SK-N-SH treated with all-trans-retinoic acid at 6 μM for 48 hours (cell line): ENCODE measurements at regions not wholly inside any gene's neighbourhood (a gene's known extent, or its start where the extent isn't known, plus 50 kb on each side); places are given as distances from the start of the nearest gene placed in this dataset.
A peak's percentile ranks its signal among the peaks of the same experiment; 100 is the strongest.

Source experiments
- ATAC-seq: fragments of 200-7000 bp; cut with Tn5 transposase; 3 replicates; pipeline ENCODE4 v1.9.1; 2020; ENCODE audit warnings: mild to moderate bottlenecking, moderate library complexity
- ARNTL ChIP-seq: fragments of 450-650 bp; formaldehyde crosslinking; IDR thresholded peaks from 2 replicates; pipeline ENCODE4 v1.5.0; 2020; ENCODE audit warnings: low read depth, mild to moderate bottlenecking, moderate library complexity, borderline replicate concordance
- BACH2 ChIP-seq: fragments of 250-450 bp; sonication (Bioruptor Pico); IDR thresholded peaks from 2 replicates; pipeline ENCODE4 v1.9.0; 2021; ENCODE audit warnings: mild to moderate bottlenecking, borderline replicate concordance
- GLIS3 ChIP-seq: fragments of 250-450 bp; sonication (Bioruptor Pico); IDR thresholded peaks from 2 replicates; pipeline ENCODE4 v1.5.0; 2020; ENCODE audit warnings: mild to moderate bottlenecking, moderate library complexity
- ISL1 ChIP-seq: fragments of 250-450 bp; sonication (Bioruptor Pico); IDR thresholded peaks from 2 replicates; pipeline ENCODE4 v2.1.2; 2022; ENCODE audit warnings: mild to moderate bottlenecking, moderate library complexity
- OSR1 ChIP-seq: fragments of 250-450 bp; sonication (Bioruptor Pico); IDR thresholded peaks from 2 replicates; pipeline ENCODE4 v1.8.0; 2022; ENCODE audit warnings: moderate library complexity, mild to moderate bottlenecking, inconsistent platforms
- PPARA ChIP-seq: fragments of 250-450 bp; sonication (Bioruptor Pico); IDR thresholded peaks from 2 replicates; pipeline ENCODE4 v1.5.0; 2020; ENCODE audit warnings: mild to moderate bottlenecking, borderline replicate concordance
- RARB ChIP-seq: fragments of 250-450 bp; sonication (Bioruptor Pico); IDR thresholded peaks from 2 replicates; pipeline ENCODE4 v1.8.0; 2021; ENCODE audit warnings: mild to moderate bottlenecking, moderate library complexity
- SNAI2 ChIP-seq: fragments of 250-450 bp; sonication (Bioruptor Pico); IDR thresholded peaks from 2 replicates; pipeline ENCODE4 v1.5.0; 2020; ENCODE audit warnings: mild to moderate bottlenecking, moderate library complexity
- TCF4 ChIP-seq: fragments of 250-450 bp; sonication (Bioruptor Pico); IDR thresholded peaks from 2 replicates; pipeline ENCODE4 v1.8.0; 2021; ENCODE audit warnings: mild to moderate bottlenecking, moderate library complexity, borderline replicate concordance
- TOX ChIP-seq: fragments of 250-450 bp; sonication (Bioruptor Pico); IDR thresholded peaks from 2 replicates; pipeline ENCODE4 v1.8.0; 2021; ENCODE audit warnings: mild to moderate bottlenecking, moderate library complexity, borderline replicate concordance
- ZC3H10 ChIP-seq: fragments of 250-450 bp; sonication (Bioruptor Pico); IDR thresholded peaks from 2 replicates; pipeline ENCODE4 v1.5.1; 2021; ENCODE audit warnings: mild to moderate bottlenecking, moderate library complexity
- ZFP3 ChIP-seq: fragments of 250-450 bp; sonication (Bioruptor Pico); IDR thresholded peaks from 2 replicates; pipeline ENCODE4 v1.5.0; 2020; ENCODE audit warnings: mild to moderate bottlenecking, moderate library complexity
- ZFP30 ChIP-seq: fragments of 450-650 bp; formaldehyde crosslinking; IDR thresholded peaks from 2 replicates; pipeline ENCODE4 v1.5.0; 2022; ENCODE audit warnings: mild to moderate bottlenecking, moderate library complexity
- ZNF565 ChIP-seq: fragments of 450-650 bp; formaldehyde crosslinking; conservative IDR thresholded peaks from 2 replicates; pipeline ENCODE4 v1.5.0; 2020; ENCODE audit warnings: low read depth, mild to moderate bottlenecking, moderate library complexity
- ZNF70 ChIP-seq: fragments of 450-650 bp; formaldehyde crosslinking; IDR thresholded peaks from 2 replicates; pipeline ENCODE4 v1.5.0; 2020; ENCODE audit warnings: mild to moderate bottlenecking, moderate library complexity
- TF ChIP-seq, protein P1 (sequence below): fragments of 250-450 bp; sonication (Bioruptor Pico); IDR thresholded peaks from 2 replicates; pipeline ENCODE4 v1.5.1; 2021; ENCODE audit warnings: mild to moderate bottlenecking, moderate library complexity
- TF ChIP-seq, protein P2 (sequence below): fragments of 250-450 bp; sonication (Bioruptor Pico); IDR thresholded peaks from 2 replicates; pipeline ENCODE4 v1.8.0; 2020; ENCODE audit warnings: mild to moderate bottlenecking, moderate library complexity, borderline replicate concordance
- TF ChIP-seq, protein P3 (sequence below): fragments of 250-450 bp; sonication (Bioruptor Pico); IDR thresholded peaks from 2 replicates; pipeline ENCODE4 v1.5.1; 2020; ENCODE audit warnings: low read depth, mild to moderate bottlenecking, moderate library complexity
- TF ChIP-seq, protein P4 (sequence below): fragments of 250-450 bp; sonication (Bioruptor Pico); IDR thresholded peaks from 2 replicates; pipeline ENCODE4 v1.5.0; 2020; ENCODE audit warnings: mild to moderate bottlenecking, moderate library complexity

DNA sequence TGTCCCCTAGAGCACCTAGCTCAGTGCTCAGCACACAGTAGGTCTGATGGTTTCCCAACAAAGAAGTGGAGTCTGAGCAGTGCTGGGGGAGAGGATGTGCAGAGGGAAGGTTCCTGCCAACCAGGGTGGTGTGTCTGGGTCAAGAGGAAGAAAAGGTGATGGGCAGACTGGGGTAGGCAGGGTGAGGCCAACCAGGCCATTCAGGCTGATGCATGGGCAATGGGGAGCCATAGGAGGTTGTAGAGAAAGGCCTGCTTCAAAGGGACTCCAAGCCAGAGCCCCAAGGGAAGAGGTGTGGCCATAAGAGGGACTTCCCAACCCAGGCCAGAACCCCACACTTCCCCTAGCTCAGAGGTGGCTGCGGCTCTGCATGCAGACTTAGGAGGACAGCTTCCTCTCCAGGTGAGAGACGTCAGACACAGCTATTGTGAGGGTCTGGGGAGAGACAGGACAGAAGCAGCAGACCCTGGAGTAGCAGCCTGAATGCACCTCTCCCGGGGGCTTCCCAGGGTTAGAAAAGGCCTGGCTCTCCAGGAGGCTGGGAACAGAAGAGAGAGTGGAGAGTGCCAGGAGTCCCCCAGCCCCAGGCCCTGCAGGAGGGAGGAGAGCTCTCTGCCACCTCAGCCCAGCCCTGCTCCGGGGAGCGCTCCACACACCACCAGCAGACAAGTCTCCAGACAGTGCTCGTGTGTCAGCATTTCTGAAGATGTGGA, 87.4 kb upstream of the ZMIZ1 start:
- peak; percentile 53; the same call in 2 of the 3 replicates for ATAC-seq

DNA sequence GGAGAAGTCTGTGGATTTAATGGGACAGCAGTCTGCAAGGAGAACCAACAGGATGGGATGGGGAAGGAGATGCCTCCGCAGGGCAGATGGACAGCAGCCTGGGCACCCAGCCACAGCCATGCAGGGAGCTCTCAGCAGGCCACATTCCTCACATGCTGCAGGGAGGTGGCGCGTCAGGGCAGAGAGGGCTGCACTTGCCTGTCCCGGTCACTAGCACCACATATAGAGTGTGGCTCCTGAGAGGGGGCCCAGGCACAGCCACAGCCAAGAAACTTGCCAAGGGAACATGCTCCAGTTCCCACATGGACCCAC, 86.8 kb upstream of the ZMIZ1 start:
- TF ChIP-seq SNAI2 (CRISPR knock-in tag) (no peak), ZFP3 (0 out of 2 replicates have a peak, but pooled peaks have one; percentile 27), TCF4 (CRISPR knock-in tag) (no peak), ZNF565 (CRISPR knock-in tag) (no peak), ZFP30 (CRISPR knock-in tag) (no peak), GLIS3 (no peak), OSR1 (CRISPR knock-in tag) (no peak)
- TF ChIP-seq, protein P1, sequence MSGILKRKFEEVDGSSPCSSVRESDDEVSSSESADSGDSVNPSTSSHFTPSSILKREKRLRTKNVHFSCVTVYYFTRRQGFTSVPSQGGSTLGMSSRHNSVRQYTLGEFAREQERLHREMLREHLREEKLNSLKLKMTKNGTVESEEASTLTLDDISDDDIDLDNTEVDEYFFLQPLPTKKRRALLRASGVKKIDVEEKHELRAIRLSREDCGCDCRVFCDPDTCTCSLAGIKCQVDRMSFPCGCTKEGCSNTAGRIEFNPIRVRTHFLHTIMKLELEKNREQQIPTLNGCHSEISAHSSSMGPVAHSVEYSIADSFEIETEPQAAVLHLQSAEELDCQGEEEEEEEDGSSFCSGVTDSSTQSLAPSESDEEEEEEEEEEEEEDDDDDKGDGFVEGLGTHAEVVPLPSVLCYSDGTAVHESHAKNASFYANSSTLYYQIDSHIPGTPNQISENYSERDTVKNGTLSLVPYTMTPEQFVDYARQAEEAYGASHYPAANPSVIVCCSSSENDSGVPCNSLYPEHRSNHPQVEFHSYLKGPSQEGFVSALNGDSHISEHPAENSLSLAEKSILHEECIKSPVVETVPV (CRISPR knock-in tag) = no peak
- ATAC-seq = peak; percentile 86

More for the DNA sequence above, 87.4 kb upstream of the ZMIZ1 start:
- TF ChIP-seq, protein P2, sequence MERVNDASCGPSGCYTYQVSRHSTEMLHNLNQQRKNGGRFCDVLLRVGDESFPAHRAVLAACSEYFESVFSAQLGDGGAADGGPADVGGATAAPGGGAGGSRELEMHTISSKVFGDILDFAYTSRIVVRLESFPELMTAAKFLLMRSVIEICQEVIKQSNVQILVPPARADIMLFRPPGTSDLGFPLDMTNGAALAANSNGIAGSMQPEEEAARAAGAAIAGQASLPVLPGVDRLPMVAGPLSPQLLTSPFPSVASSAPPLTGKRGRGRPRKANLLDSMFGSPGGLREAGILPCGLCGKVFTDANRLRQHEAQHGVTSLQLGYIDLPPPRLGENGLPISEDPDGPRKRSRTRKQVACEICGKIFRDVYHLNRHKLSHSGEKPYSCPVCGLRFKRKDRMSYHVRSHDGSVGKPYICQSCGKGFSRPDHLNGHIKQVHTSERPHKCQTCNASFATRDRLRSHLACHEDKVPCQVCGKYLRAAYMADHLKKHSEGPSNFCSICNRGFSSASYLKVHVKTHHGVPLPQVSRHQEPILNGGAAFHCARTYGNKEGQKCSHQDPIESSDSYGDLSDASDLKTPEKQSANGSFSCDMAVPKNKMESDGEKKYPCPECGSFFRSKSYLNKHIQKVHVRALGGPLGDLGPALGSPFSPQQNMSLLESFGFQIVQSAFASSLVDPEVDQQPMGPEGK (CRISPR knock-in tag) = no peak
- no peak for TF ChIP-seq TCF4 (CRISPR knock-in tag)
- TF ChIP-seq OSR1 (CRISPR knock-in tag) = no peak
- no peak for TF ChIP-seq BACH2
- TF ChIP-seq ARNTL (CRISPR knock-in tag) = no peak
- TF ChIP-seq, protein P3, sequence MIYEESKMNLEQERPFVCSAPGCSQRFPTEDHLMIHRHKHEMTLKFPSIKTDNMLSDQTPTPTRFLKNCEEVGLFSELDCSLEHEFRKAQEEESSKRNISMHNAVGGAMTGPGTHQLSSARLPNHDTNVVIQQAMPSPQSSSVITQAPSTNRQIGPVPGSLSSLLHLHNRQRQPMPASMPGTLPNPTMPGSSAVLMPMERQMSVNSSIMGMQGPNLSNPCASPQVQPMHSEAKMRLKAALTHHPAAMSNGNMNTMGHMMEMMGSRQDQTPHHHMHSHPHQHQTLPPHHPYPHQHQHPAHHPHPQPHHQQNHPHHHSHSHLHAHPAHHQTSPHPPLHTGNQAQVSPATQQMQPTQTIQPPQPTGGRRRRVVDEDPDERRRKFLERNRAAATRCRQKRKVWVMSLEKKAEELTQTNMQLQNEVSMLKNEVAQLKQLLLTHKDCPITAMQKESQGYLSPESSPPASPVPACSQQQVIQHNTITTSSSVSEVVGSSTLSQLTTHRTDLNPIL (CRISPR knock-in tag) = no peak
- TF ChIP-seq, all 23 proteins: peak for 0

DNA sequence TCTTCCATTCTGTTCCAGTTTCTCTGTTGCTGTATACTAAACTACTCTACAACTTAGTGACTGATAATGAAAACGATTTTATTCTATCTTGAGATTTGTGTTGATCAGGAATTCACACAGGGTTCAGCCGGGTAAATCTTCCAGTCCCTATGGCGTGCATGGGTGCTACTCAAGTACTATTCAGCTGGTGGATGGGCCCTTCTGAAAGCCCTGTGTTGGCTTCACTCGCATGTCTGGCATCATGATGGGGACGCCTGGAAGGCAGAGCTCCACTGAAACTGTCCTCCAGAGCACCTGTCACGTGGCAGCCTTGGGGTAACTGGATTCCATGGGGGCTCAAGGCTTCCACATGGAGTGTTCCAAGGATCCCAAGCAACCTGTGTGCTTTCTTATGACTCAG, 86.0 kb upstream of the ZMIZ1 start:
- ATAC-seq = no peak
- TF ChIP-seq BACH2 (no peak), ZFP3 (no peak), ARNTL (CRISPR knock-in tag) (no peak), RARB (CRISPR knock-in tag) (no peak), TCF4 (CRISPR knock-in tag) (no peak), PPARA (CRISPR knock-in tag) (no peak), GLIS3 (no peak), TOX (CRISPR knock-in tag) (no peak), SNAI2 (CRISPR knock-in tag) (no peak), ISL1 (CRISPR knock-in tag) (no peak), ZNF565 (CRISPR knock-in tag) (no peak), ZNF70 (CRISPR knock-in tag) (no peak), OSR1 (CRISPR knock-in tag) (no peak), ZC3H10 (no peak)
- TF ChIP-seq, protein P2 (CRISPR knock-in tag) = no peak
- TF ChIP-seq, protein P3 (CRISPR knock-in tag) = no peak
- TF ChIP-seq, protein P4, sequence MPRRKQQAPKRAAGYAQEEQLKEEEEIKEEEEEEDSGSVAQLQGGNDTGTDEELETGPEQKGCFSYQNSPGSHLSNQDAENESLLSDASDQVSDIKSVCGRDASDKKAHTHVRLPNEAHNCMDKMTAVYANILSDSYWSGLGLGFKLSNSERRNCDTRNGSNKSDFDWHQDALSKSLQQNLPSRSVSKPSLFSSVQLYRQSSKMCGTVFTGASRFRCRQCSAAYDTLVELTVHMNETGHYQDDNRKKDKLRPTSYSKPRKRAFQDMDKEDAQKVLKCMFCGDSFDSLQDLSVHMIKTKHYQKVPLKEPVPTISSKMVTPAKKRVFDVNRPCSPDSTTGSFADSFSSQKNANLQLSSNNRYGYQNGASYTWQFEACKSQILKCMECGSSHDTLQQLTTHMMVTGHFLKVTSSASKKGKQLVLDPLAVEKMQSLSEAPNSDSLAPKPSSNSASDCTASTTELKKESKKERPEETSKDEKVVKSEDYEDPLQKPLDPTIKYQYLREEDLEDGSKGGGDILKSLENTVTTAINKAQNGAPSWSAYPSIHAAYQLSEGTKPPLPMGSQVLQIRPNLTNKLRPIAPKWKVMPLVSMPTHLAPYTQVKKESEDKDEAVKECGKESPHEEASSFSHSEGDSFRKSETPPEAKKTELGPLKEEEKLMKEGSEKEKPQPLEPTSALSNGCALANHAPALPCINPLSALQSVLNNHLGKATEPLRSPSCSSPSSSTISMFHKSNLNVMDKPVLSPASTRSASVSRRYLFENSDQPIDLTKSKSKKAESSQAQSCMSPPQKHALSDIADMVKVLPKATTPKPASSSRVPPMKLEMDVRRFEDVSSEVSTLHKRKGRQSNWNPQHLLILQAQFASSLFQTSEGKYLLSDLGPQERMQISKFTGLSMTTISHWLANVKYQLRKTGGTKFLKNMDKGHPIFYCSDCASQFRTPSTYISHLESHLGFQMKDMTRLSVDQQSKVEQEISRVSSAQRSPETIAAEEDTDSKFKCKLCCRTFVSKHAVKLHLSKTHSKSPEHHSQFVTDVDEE = no peak
- TF ChIP-seq, protein P1 (CRISPR knock-in tag) = no peak
- TF ChIP-seq, all 23 proteins: peak for 0
